ENCODE measurements at regions not wholly inside any gene's neighbourhood (a gene's known extent, or its start where the extent isn't known, plus 50 kb on each side); places are given as distances from the start of the nearest gene placed in this dataset.

DNA sequence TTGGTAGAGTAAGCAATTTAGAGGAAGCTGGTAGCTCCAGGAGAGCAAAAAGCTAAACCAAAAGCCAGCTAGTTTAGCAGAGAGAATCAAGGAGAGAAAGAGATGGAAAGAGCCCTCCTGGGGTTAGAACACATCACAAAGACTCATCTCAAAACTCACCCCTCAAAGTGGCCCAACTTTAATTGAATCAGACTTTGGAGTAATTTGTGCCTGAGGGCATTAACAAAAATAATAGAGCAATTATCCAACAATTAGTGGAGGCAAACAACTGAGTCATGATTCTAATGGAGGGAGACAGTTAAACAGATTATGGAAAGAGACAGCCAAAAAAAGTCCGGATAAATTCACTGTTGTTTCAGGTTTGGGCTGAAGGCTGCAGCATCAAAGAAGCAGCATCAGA is 417.4 kb downstream of the KCNJ3 start:
- TF ChIP-seq, protein P1, sequence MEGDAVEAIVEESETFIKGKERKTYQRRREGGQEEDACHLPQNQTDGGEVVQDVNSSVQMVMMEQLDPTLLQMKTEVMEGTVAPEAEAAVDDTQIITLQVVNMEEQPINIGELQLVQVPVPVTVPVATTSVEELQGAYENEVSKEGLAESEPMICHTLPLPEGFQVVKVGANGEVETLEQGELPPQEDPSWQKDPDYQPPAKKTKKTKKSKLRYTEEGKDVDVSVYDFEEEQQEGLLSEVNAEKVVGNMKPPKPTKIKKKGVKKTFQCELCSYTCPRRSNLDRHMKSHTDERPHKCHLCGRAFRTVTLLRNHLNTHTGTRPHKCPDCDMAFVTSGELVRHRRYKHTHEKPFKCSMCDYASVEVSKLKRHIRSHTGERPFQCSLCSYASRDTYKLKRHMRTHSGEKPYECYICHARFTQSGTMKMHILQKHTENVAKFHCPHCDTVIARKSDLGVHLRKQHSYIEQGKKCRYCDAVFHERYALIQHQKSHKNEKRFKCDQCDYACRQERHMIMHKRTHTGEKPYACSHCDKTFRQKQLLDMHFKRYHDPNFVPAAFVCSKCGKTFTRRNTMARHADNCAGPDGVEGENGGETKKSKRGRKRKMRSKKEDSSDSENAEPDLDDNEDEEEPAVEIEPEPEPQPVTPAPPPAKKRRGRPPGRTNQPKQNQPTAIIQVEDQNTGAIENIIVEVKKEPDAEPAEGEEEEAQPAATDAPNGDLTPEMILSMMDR (IDR thresholded peaks at IDR 0.05; ENCODE audit: low read depth, low read length): no peak
- no peak for TF ChIP-seq EZH2phosphoT487 (IDR thresholded peaks at IDR 0.05; ENCODE audit: low read depth)
